SU-DHL-6 (cell line): ENCODE measurements at regions not wholly inside any gene's neighbourhood (a gene's known extent, or its start where the extent isn't known, plus 50 kb on each side); places are given as distances from the start of the nearest gene placed in this dataset.

ENCODE experiments used
- H2AFZ ChIP-seq: fragments of 200-600 bp; sonication (generic); 2 replicates; pipeline ENCODE4 v1.6.1; 2014; ENCODE audit warnings: low read depth, mild to moderate bottlenecking, moderate library complexity, mixed read lengths, antibody characterized with exemption, low read length; ENCODE audit not compliant: severe bottlenecking
- H3F3A ChIP-seq: fragments of 200-600 bp; shearing (Covaris generic); 2 replicates; pipeline ENCODE4 v1.6.0; 2016; ENCODE audit warnings: antibody characterized with exemption, mild to moderate bottlenecking; ENCODE audit not compliant: insufficient read depth
- H3K27ac ChIP-seq: fragments of 200-600 bp; sonication (generic); 2 replicates; pipeline ENCODE4 v1.5.1; 2016; ENCODE audit warnings: low read depth, mild to moderate bottlenecking, low read length, moderate library complexity, mixed read lengths
- H3K27me3 ChIP-seq: fragments of 200-600 bp; sonication (generic), shearing (Covaris generic); 2 replicates; pipeline ENCODE4 v1.6.0; 2014; ENCODE audit warnings: mild to moderate bottlenecking, low read length
- H3K36me3 ChIP-seq: fragments of 200-600 bp; sonication (generic); 2 replicates; pipeline ENCODE4 v1.6.1; 2014; ENCODE audit warnings: mild to moderate bottlenecking, low read length, mixed read lengths
- H3K4me2 ChIP-seq: fragments of 300-600, 200-600 bp; shearing (Covaris generic), sonication (generic); 2 replicates; pipeline ENCODE4 v1.6.0; 2014; ENCODE audit warnings: low read length, low read depth, mild to moderate bottlenecking; ENCODE audit not compliant: poor library complexity, severe bottlenecking
- H3K4me3 ChIP-seq: fragments of 200-600 bp; sonication (generic); 2 replicates; pipeline ENCODE4 v1.5.1; 2014; ENCODE audit warnings: antibody characterized with exemption, low read length, mild to moderate bottlenecking, mixed read lengths; ENCODE audit not compliant: insufficient read depth, poor library complexity, severe bottlenecking
- H3K79me2 ChIP-seq: fragments of 200-600 bp; sonication (generic); 2 replicates; pipeline ENCODE4 v1.6.1; 2014; ENCODE audit warnings: mild to moderate bottlenecking, low read length, moderate library complexity; ENCODE audit not compliant: insufficient read depth
- H3K9ac ChIP-seq: fragments of 200-600 bp; sonication (generic); 2 replicates; pipeline ENCODE4 v1.7.0; 2014; ENCODE audit warnings: mild to moderate bottlenecking, low read length
- H3K9me2 ChIP-seq: fragments of 200-600 bp; sonication (generic); replicated peaks from 2 replicates; pipeline ENCODE4 v1.6.1; 2014; ENCODE audit warnings: low read length; ENCODE audit not compliant: insufficient read depth
- H3K9me3 ChIP-seq: fragments of 200-600 bp; sonication (generic); 2 replicates; pipeline ENCODE4 v1.6.1; 2014; ENCODE audit warnings: low read length, mixed read lengths; ENCODE audit not compliant: insufficient read depth
- H4K20me1 ChIP-seq: fragments of 200-600 bp; sonication (generic); 2 replicates; pipeline ENCODE4 v1.6.1; 2014; ENCODE audit warnings: low read depth, mild to moderate bottlenecking, antibody characterized with exemption, low read length, moderate library complexity, mixed read lengths
- CTCF ChIP-seq: fragments of 200-600 bp; sonication (generic); IDR thresholded peaks from one replicate; pipeline ENCODE4 v1.5.1; 2017; ENCODE audit warnings: antibody characterized with exemption, mild to moderate bottlenecking, low read length, moderate library complexity; ENCODE audit not compliant: insufficient read depth, poor library complexity, severe bottlenecking
- EZH2phosphoT487 ChIP-seq: fragments of 200-600 bp; sonication (generic), shearing (Covaris generic); conservative IDR thresholded peaks from 2 replicates; pipeline ENCODE4 v1.6.1; 2018; ENCODE audit warnings: mild to moderate bottlenecking, antibody characterized with exemption, low read length, moderate library complexity, mixed read lengths

GRCh38 chr10:78332012-78332411 is 298.3 kb downstream of the RPS24 start:
- Histone ChIP-seq H3K27me3 (no peaks in the 10 kb centered on the region), H3K4me3 (no peak overlapping the region), H3K9me3 (no peaks in the 10 kb centered on the region), H3K79me2 (no peaks in the 10 kb centered on the region), H3K27ac (no peak overlapping the region), H3K9me2 (no peaks in the 10 kb centered on the region), H4K20me1 (no peaks in the 10 kb centered on the region), H3K9ac (no peak overlapping the region), H3K4me2 (no peak overlapping the region), H3K36me3 (no peaks in the 10 kb centered on the region), H3F3A (no peaks in the 10 kb centered on the region), H2AFZ (no peak overlapping the region)
- TF ChIP-seq EZH2phosphoT487 (no peak), CTCF (no peak)

- no peaks in the 10 kb centered on the region for H3K27me3 ChIP-seq
- no peak for TF ChIP-seq CTCF
- no peak for TF ChIP-seq EZH2phosphoT487
- H3K79me2 ChIP-seq = no peaks in the 10 kb centered on the region
- no peaks in the 10 kb centered on the region for H3K9me3 ChIP-seq
- no peaks in the 10 kb centered on the region for H3K9me2 ChIP-seq
- no peaks in the 10 kb centered on the region for H4K20me1 ChIP-seq
- no peak overlapping the region for H2AFZ ChIP-seq
- no peak overlapping the region for H3K4me2 ChIP-seq
- no peak overlapping the region for H3K27ac ChIP-seq
- no peak overlapping the region for H3K4me3 ChIP-seq
- no peak overlapping the region for H3K9ac ChIP-seq
- H3F3A ChIP-seq = no peaks in the 10 kb centered on the region
- no peaks in the 10 kb centered on the region for H3K36me3 ChIP-seq
Measured at GRCh38 chr10:78332657-78333056, 299.0 kb downstream of the RPS24 start.

- Histone ChIP-seq H2AFZ (no peak overlapping the region), H3K27me3 (no peaks in the 10 kb centered on the region), H3K9ac (no peak overlapping the region), H3K4me3 (no peak overlapping the region), H3K27ac (no peak overlapping the region), H3F3A (no peaks in the 10 kb centered on the region), H3K79me2 (no peaks in the 10 kb centered on the region), H3K36me3 (no peaks in the 10 kb centered on the region), H4K20me1 (no peaks in the 10 kb centered on the region), H3K9me3 (no peaks in the 10 kb centered on the region), H3K4me2 (no peak overlapping the region), H3K9me2 (no peaks in the 10 kb centered on the region)
- no peak for TF ChIP-seq EZH2phosphoT487
- no peak for TF ChIP-seq CTCF
Measured at GRCh38 chr10:78333362-78334143, 299.9 kb downstream of the RPS24 start.
